B cell (primary cell): ENCODE measurements at regions not wholly inside any gene's neighbourhood (a gene's known extent, or its start where the extent isn't known, plus 50 kb on each side); places are given as distances from the start of the nearest gene placed in this dataset.

Experiments
- ATAC-seq: fragments of 200-7000 bp; cut with Tn5 transposase; one replicate; pipeline ENCODE4 v1.10.0; 2021; ENCODE audit warnings: low read depth, mild to moderate bottlenecking, moderate number of reproducible peaks, moderate library complexity
- CTCF ChIA-PET: fragments of 350-600 bp; sonication (Branson Sonifier 250); formaldehyde crosslinking; loops from one replicate; lab custom pipeline; 2021; ENCODE audit warnings: antibody characterized with exemption, inconsistent platforms; lab: Charles Lee
- POLR2A ChIA-PET: fragments of 350-600 bp; sonication (Branson Sonifier 250); formaldehyde crosslinking; loops from one replicate; lab custom pipeline; 2021; ENCODE audit warnings: antibody characterized with exemption; lab: Charles Lee
- DNase-seq: peaks from one replicate; pipeline ENCODE4 v3.0.0; 2013
- H2AFZ ChIP-seq: 2 replicates; pipeline ENCODE4 v1.6.1; 2012; ENCODE audit warnings: mild to moderate bottlenecking, low read depth, low read length; ENCODE audit not compliant: insufficient read depth, poor library complexity, severe bottlenecking
- H3K27ac ChIP-seq, 2 donors: 1 replicate in 1 of 2; 2 replicates in 1 of 2; pipeline ENCODE4 v1.5.1; 2012 to 2013; ENCODE audit warnings: low read length in 2 of 2, mild to moderate bottlenecking in 2 of 2, moderate library complexity in 1 of 2
- H3K27me3 ChIP-seq, 4 experiments: fragments of 200-600 bp in 1 of 4; sonication (generic) in 1 of 4; replicated peaks in 1 of 4; 1 replicate in 2 of 4; 2 replicates in 2 of 4; pipeline versions ENCODE4 v1.6.1 to v1.7.0; 2013 to 2016; ENCODE audit warnings: low read length in 3 of 4, mild to moderate bottlenecking in 2 of 4, mixed read lengths in 1 of 4, moderate library complexity in 1 of 4; ENCODE audit not compliant: insufficient read depth in 4 of 4, control insufficient read depth in 3 of 4; ENCODE audit errors: control extremely low read depth in 1 of 4
- H3K36me3 ChIP-seq, 2 experiments: replicated peaks in 1 of 2; 1 replicate in 1 of 2; 2 replicates in 1 of 2; pipeline versions ENCODE4 v1.6.1 to v1.7.1; 2013; ENCODE audit warnings: low read length in 1 of 2; ENCODE audit not compliant: insufficient read depth in 2 of 2, control insufficient read depth in 1 of 2; ENCODE audit errors: control extremely low read depth in 1 of 2, extremely low read depth in 1 of 2
- H3K4me1 ChIP-seq, 2 donors: fragments of 200-600 bp in 1 of 2; sonication (generic) in 1 of 2; 1 replicate in 1 of 2; 2 replicates in 1 of 2; pipeline versions ENCODE4 v1.5.1 to v1.6.1; 2013 to 2017; ENCODE audit warnings: low read length in 2 of 2; ENCODE audit not compliant: control insufficient read depth in 2 of 2, insufficient read depth in 2 of 2
- H3K4me2 ChIP-seq: replicated peaks from 2 replicates; pipeline ENCODE3; 2012; ENCODE audit warnings: mild to moderate bottlenecking, low read depth, low read length; ENCODE audit not compliant: poor library complexity, severe bottlenecking
- H3K4me3 ChIP-seq, 5 experiments: fragments of 200-600 bp in 1 of 5; sonication (generic) in 1 of 5; 1 replicate in 3 of 5; 2 replicates in 2 of 5; pipeline versions ENCODE4 v1.5.1 to v1.7.0; 2011 to 2016; ENCODE audit warnings: low read length in 4 of 5, mild to moderate bottlenecking in 4 of 5, low read depth in 2 of 5, control low read depth in 1 of 5, moderate library complexity in 1 of 5; ENCODE audit not compliant: insufficient read depth in 1 of 5; ENCODE audit errors: control extremely low read depth in 1 of 5, extremely low read depth in 1 of 5
- H3K79me2 ChIP-seq: fragments of 200-600 bp; sonication (generic); one replicate; pipeline ENCODE4 v1.6.0; 2016; ENCODE audit warnings: low read length; ENCODE audit not compliant: control insufficient read depth, insufficient read depth
- H3K9ac ChIP-seq: fragments of 200-600 bp; sonication (generic); 2 replicates; pipeline ENCODE4 v1.6.1; 2017; ENCODE audit warnings: mild to moderate bottlenecking, low read length, moderate library complexity
- H3K9me3 ChIP-seq, 3 donors: one replicate each; pipeline versions ENCODE4 v1.6.1 to v1.7.1; 2013; ENCODE audit warnings: low read length in 2 of 3; ENCODE audit not compliant: control insufficient read depth in 2 of 3, insufficient read depth in 1 of 3; ENCODE audit errors: control extremely low read depth in 1 of 3
- H4K20me1 ChIP-seq: 2 replicates; pipeline ENCODE4 v1.6.0; 2012; ENCODE audit warnings: mild to moderate bottlenecking, low read length; ENCODE audit not compliant: insufficient read depth, control insufficient read depth, poor library complexity, severe bottlenecking
- H3K27ac Mint-ChIP-seq: one replicate; pipeline ENCODE4 v1.8.0; 2021; ENCODE audit warnings: mixed read lengths
- H3K27me3 Mint-ChIP-seq: one replicate; pipeline ENCODE4 v1.8.0; 2021; ENCODE audit warnings: mixed read lengths
- H3K4me1 Mint-ChIP-seq: one replicate; pipeline ENCODE4 v1.8.0; 2021; ENCODE audit warnings: mixed read lengths
- H3K4me3 Mint-ChIP-seq: one replicate; pipeline ENCODE4 v1.8.0; 2021; ENCODE audit warnings: mixed read lengths
- H3K9me3 Mint-ChIP-seq: one replicate; pipeline ENCODE4 v1.8.0; 2022; ENCODE audit warnings: mixed read lengths; ENCODE audit not compliant: insufficient read depth
- CTCF ChIP-seq: fragments of 200-600 bp; IDR thresholded peaks from one replicate; pipeline ENCODE4 v1.8.0; 2022; ENCODE audit warnings: antibody characterized with exemption, mild to moderate bottlenecking
- EZH2 ChIP-seq: IDR thresholded peaks from 2 replicates; pipeline ENCODE4 v1.6.1; 2012; ENCODE audit warnings: borderline replicate concordance, low read depth, mild to moderate bottlenecking, moderate library complexity, low read length; ENCODE audit not compliant: insufficient read depth, poor library complexity, severe bottlenecking
- WGBS: methylation state at CpG from one replicate; pipeline ENCODE4 v1.1.5; 2013; ENCODE audit warnings: missing lambda C conversion rate; ENCODE audit not compliant: insufficient coverage; 5-methylcytosine and 5-hydroxymethylcytosine counted together
- intact Hi-C: fragments of 100-400 bp; cut with micrococcal nuclease; formaldehyde crosslinking; loops from one replicate; pipeline ENCODE4 v1.10.0; 2022

GRCh38 chr10:130984686-130985085 lies 326.8 kb downstream of the TCERG1L start:
- TF ChIP-seq CTCF (no peak), EZH2 (no peak)
- WGBS: 100% methylated on average over 1 of the region's 3 CpGs
- H3K9me3 Mint-ChIP-seq: peaks cover 11% of the 10 kb centered on the region
- Histone ChIP-seq H3K9me3 (peaks cover 0 to 22% (median 0%) of the 10 kb centered on the region in 3 donors), H3K27me3 (no peaks in the 10 kb centered on the region), H4K20me1 (no peaks in the 10 kb centered on the region), H3K36me3 (no peaks in the 10 kb centered on the region), H2AFZ (no peak overlapping the region), H3K4me1 (no peaks in the 10 kb centered on the region), H3K4me2 (no peak overlapping the region), H3K4me3 (no peak overlapping the region), H3K27ac (no peak overlapping the region), H3K9ac (no peak overlapping the region), H3K79me2 (no peaks in the 10 kb centered on the region)
- no peaks in the 10 kb centered on the region for H3K4me1 Mint-ChIP-seq
- no peaks in the 10 kb centered on the region for H3K27me3 Mint-ChIP-seq
- ChIA-PET CTCF (no interaction called here), POLR2A (no interaction called here)
- no peak overlapping the region for H3K27ac Mint-ChIP-seq
- intact Hi-C loops: no loop called here
- DNase-seq: no peak
- no peak overlapping the region for H3K4me3 Mint-ChIP-seq
- no peak for ATAC-seq

GRCh38 chr10:130985158-130985753 lies 326.3 kb downstream of the TCERG1L start:
- WGBS: 92% methylated on average over 11 of the region's 16 CpGs
- ATAC-seq: no peak

More at GRCh38 chr10:130985158-130985753, 326.3 kb downstream of the TCERG1L start:
- Histone ChIP-seq H2AFZ (no peak overlapping the region), H3K9me3 (peaks cover 0 to 22% (median 0%) of the 10 kb centered on the region in 3 donors), H3K79me2 (no peaks in the 10 kb centered on the region), H3K27ac (no peak overlapping the region), H3K9ac (no peak overlapping the region), H3K4me1 (no peaks in the 10 kb centered on the region), H4K20me1 (no peaks in the 10 kb centered on the region), H3K27me3 (no peaks in the 10 kb centered on the region), H3K4me2 (no peak overlapping the region), H3K36me3 (no peaks in the 10 kb centered on the region), H3K4me3 (no peak overlapping the region)
- no peaks in the 10 kb centered on the region for H3K27me3 Mint-ChIP-seq
- peaks cover 10% of the 10 kb centered on the region for H3K9me3 Mint-ChIP-seq
- intact Hi-C loops: no loop called here
- ChIA-PET CTCF (no interaction called here), POLR2A (no interaction called here)
- H3K4me1 Mint-ChIP-seq: no peaks in the 10 kb centered on the region
- DNase-seq: no peak
- no peak overlapping the region for H3K4me3 Mint-ChIP-seq
- TF ChIP-seq EZH2: no peak
- no peak for TF ChIP-seq CTCF
- H3K27ac Mint-ChIP-seq: no peak overlapping the region
